Panc1 (cell line): ENCODE measurements at regions not wholly inside any gene's neighbourhood (a gene's known extent, or its start where the extent isn't known, plus 50 kb on each side); places are given as distances from the start of the nearest gene placed in this dataset.

Experiments used
- ATAC-seq: fragments of 200-7000 bp; cut with Tn5 transposase; 2 replicates; pipeline ENCODE4 v1.9.1; 2020; ENCODE audit warnings: mild to moderate bottlenecking, moderate library complexity
- BruUV-seq: library from RNA; stranded (reverse); fragments of 400-500 nt; replicated peaks from 2 replicates; lab custom pipeline; 2021; lab: Mats Ljungman, UMichigan
- CTCF ChIA-PET: fragments of 300-600 bp; sonication (Branson Sonifier 250); formaldehyde crosslinking; loops from one replicate; lab custom pipeline; 2022; ENCODE audit warnings: antibody characterized with exemption; lab: Charles Lee
- POLR2A ChIA-PET: fragments of 300-600 bp; sonication (Branson Sonifier 250); formaldehyde crosslinking; loops from one replicate; lab custom pipeline; 2022; ENCODE audit warnings: antibody characterized with exemption; lab: Charles Lee
- DNase-seq: peaks from one replicate; pipeline ENCODE4 v3.0.0-alpha.2; 2010; ENCODE audit warnings: low read depth, low spot score
- H3K27ac ChIP-seq: 2 replicates; pipeline ENCODE4 v1.5.1; 2011; ENCODE audit warnings: mild to moderate bottlenecking, low read length, inconsistent platforms
- H3K27me3 ChIP-seq: fragments of 200-500 bp; sonication (Bioruptor generic); 2 replicates; pipeline ENCODE4 v1.6.0; 2014; ENCODE audit warnings: low read length, inconsistent platforms; ENCODE audit not compliant: control insufficient read depth, insufficient read depth
- H3K36me3 ChIP-seq: fragments of 200-500 bp; sonication (Bioruptor generic); 2 replicates; pipeline ENCODE4 v1.5.1; 2014; ENCODE audit warnings: inconsistent platforms, mild to moderate bottlenecking, low read length, moderate library complexity; ENCODE audit not compliant: control insufficient read depth, insufficient read depth
- H3K4me1 ChIP-seq: 2 replicates; pipeline ENCODE4 v1.5.1; 2011; ENCODE audit warnings: inconsistent platforms, mild to moderate bottlenecking, low read length, moderate library complexity; ENCODE audit not compliant: control insufficient read depth, insufficient read depth
- H3K4me3 ChIP-seq, 2 experiments: 2 replicates each; pipeline ENCODE4 v1.5.1; 2011 to 2012; ENCODE audit warnings: low read depth in 2 of 2, low read length in 2 of 2, mild to moderate bottlenecking in 2 of 2, inconsistent platforms in 1 of 2, moderate library complexity in 1 of 2
- H3K9me3 ChIP-seq: fragments of 200-500 bp; sonication (Bioruptor generic); 2 replicates; pipeline ENCODE4 v1.5.1; 2014; ENCODE audit warnings: low read depth, mild to moderate bottlenecking, inconsistent platforms, low read length, moderate library complexity; ENCODE audit not compliant: control insufficient read depth, insufficient read depth
- POLR2AphosphoS5 ChIP-seq: IDR thresholded peaks from 2 replicates; pipeline ENCODE4 v1.6.1; 2012; ENCODE audit warnings: mild to moderate bottlenecking, low read depth, low read length, moderate library complexity
- SIN3A ChIP-seq: IDR thresholded peaks from 2 replicates; pipeline ENCODE4 v1.6.1; 2012; ENCODE audit warnings: low read depth, mild to moderate bottlenecking, low read length, moderate library complexity, borderline replicate concordance; ENCODE audit not compliant: insufficient read depth
- TCF7L2 ChIP-seq: IDR thresholded peaks from 2 replicates; pipeline ENCODE4 v1.6.1; 2011; ENCODE audit warnings: mild to moderate bottlenecking, low read depth, low read length, inconsistent platforms
- in situ Hi-C: cut with HindIII; loops from 2 replicates; pipeline ENCODE4 v1.10.0; 2016; ENCODE audit warnings: low sequenced_read_pairs, low pct_unique_long_range_greater_than_20kb
- intact Hi-C: fragments of 100-400 bp; cut with micrococcal nuclease; formaldehyde crosslinking; loops from one replicate; pipeline ENCODE4 v1.10.0; 2022; ENCODE audit not compliant: unreplicated experiment
- TF ChIP-seq, protein P1 (sequence below), 2 experiments: IDR thresholded peaks; 2 replicates each; pipeline ENCODE4 v1.6.1; 2011 to 2012; ENCODE audit warnings: low read depth in 2 of 2, control low read depth in 1 of 2, low read length in 1 of 2, mild to moderate bottlenecking in 1 of 2, moderate library complexity in 1 of 2; ENCODE audit not compliant: insufficient read depth in 1 of 2
- TF ChIP-seq, protein P2 (sequence below): fragments of 450-650 bp; IDR thresholded peaks from 2 replicates; pipeline ENCODE4 v1.5.1; 2017; ENCODE audit warnings: mild to moderate bottlenecking

DNA sequence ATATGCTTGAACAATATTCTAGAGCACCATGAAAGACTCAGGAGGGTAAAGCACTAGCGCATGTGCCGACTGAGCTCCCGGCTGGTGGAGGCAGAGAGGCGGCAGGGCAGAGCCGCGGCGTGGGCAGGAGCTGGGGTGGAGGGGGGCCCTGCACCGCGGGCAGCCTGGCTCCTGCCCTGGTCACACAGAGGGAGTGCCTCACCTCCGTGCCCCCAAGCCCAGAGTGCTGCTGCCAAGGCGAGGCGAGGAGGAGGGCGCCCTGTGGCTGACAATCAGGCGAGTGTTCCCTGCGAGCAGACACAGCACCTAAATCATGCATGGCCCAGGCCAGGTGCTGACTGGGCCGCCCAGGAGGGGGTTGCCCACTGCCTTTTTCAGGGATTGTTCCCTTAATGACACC is 105.8 kb upstream of the TNRC6C start:
- Histone ChIP-seq H3K4me3 (no peak overlapping the region), H3K27me3 (no peaks in the 10 kb centered on the region), H3K36me3 (no peaks in the 10 kb centered on the region), H3K4me1 (no peaks in the 10 kb centered on the region), H3K9me3 (no peaks in the 10 kb centered on the region), H3K27ac (no peak overlapping the region)
- POLR2A ChIA-PET = no interaction called here
- DNase-seq (no peak), ATAC-seq (no peak)
- in situ Hi-C loops = no loop called here
- TF ChIP-seq, protein P1, sequence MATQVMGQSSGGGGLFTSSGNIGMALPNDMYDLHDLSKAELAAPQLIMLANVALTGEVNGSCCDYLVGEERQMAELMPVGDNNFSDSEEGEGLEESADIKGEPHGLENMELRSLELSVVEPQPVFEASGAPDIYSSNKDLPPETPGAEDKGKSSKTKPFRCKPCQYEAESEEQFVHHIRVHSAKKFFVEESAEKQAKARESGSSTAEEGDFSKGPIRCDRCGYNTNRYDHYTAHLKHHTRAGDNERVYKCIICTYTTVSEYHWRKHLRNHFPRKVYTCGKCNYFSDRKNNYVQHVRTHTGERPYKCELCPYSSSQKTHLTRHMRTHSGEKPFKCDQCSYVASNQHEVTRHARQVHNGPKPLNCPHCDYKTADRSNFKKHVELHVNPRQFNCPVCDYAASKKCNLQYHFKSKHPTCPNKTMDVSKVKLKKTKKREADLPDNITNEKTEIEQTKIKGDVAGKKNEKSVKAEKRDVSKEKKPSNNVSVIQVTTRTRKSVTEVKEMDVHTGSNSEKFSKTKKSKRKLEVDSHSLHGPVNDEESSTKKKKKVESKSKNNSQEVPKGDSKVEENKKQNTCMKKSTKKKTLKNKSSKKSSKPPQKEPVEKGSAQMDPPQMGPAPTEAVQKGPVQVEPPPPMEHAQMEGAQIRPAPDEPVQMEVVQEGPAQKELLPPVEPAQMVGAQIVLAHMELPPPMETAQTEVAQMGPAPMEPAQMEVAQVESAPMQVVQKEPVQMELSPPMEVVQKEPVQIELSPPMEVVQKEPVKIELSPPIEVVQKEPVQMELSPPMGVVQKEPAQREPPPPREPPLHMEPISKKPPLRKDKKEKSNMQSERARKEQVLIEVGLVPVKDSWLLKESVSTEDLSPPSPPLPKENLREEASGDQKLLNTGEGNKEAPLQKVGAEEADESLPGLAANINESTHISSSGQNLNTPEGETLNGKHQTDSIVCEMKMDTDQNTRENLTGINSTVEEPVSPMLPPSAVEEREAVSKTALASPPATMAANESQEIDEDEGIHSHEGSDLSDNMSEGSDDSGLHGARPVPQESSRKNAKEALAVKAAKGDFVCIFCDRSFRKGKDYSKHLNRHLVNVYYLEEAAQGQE (IDR thresholded peaks at IDR 0.05; ENCODE audit: insufficient read depth in 1 of 2, low read depth in 2 of 2, low read length in 1 of 2) = no peak
- TF ChIP-seq, protein P2, sequence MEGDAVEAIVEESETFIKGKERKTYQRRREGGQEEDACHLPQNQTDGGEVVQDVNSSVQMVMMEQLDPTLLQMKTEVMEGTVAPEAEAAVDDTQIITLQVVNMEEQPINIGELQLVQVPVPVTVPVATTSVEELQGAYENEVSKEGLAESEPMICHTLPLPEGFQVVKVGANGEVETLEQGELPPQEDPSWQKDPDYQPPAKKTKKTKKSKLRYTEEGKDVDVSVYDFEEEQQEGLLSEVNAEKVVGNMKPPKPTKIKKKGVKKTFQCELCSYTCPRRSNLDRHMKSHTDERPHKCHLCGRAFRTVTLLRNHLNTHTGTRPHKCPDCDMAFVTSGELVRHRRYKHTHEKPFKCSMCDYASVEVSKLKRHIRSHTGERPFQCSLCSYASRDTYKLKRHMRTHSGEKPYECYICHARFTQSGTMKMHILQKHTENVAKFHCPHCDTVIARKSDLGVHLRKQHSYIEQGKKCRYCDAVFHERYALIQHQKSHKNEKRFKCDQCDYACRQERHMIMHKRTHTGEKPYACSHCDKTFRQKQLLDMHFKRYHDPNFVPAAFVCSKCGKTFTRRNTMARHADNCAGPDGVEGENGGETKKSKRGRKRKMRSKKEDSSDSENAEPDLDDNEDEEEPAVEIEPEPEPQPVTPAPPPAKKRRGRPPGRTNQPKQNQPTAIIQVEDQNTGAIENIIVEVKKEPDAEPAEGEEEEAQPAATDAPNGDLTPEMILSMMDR = no peak
- TF ChIP-seq POLR2AphosphoS5 (no peak), TCF7L2 (no peak), SIN3A (no peak)
- intact Hi-C loops = no loop called here
- no TSS peak for BruUV-seq
- CTCF ChIA-PET = no interaction called here

DNA sequence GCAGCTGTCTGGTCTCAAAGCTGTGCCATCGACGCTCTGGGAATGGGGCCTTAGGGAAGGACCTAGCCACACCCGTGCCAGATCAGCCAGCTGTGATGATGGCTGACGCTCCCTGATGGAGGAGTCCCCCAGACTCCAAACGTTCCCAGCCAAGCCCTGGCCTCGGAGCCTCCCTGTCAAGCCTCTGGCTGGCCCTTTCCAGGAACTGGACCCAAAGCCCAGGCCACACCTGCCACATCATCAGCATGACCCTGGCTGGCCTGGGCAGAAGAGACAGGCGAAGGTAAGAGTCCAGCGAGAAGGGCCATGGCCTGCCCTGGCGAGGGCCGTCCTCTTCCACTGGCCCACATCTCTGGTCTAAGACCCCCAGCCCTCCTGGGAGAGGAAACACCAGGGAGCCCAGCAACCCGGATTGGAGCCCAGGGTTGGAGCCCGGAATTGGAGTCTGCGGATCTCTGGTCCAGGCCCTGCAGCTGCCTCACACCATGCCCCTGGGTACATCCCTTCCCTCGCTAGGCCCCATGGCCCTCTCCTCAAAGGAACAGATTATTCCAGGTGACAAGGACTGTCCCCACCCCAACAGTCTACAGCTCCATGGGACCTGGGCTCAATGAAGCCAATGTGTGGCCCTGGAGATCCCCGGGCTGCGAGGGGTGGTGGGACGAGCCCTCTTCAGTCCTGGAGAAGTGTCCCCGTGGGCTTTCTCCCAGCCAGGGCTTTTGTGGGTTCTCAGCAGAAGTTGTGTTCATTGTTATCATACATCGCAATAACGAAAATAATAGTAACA is 105.1 kb upstream of the TNRC6C start:
- DNase-seq (no peak), ATAC-seq (no peak)
- in situ Hi-C loops = no loop called here
- intact Hi-C loops = no loop called here
- Histone ChIP-seq H3K27ac (no peak overlapping the region), H3K27me3 (no peaks in the 10 kb centered on the region), H3K9me3 (no peaks in the 10 kb centered on the region), H3K4me1 (no peaks in the 10 kb centered on the region), H3K4me3 (no peak overlapping the region), H3K36me3 (no peaks in the 10 kb centered on the region)
- POLR2A ChIA-PET = no interaction called here
- BruUV-seq = no TSS peak
- TF ChIP-seq, protein P2 = no peak
- TF ChIP-seq SIN3A (no peak), POLR2AphosphoS5 (no peak), TCF7L2 (no peak)
- TF ChIP-seq, protein P1 (IDR thresholded peaks at IDR 0.05; ENCODE audit: insufficient read depth in 1 of 2, low read depth in 2 of 2, low read length in 1 of 2) = no peak
- CTCF ChIA-PET = no interaction called here
